ENCODE measurements at regions not wholly inside any gene's neighbourhood (a gene's known extent, or its start where the extent isn't known, plus 50 kb on each side); places are given as distances from the start of the nearest gene placed in this dataset.
"Not testable (repeated sequence)": the region's sequence is repeated elsewhere in the genome, so short reads cannot be mapped to it uniquely, and the experiment has no call there.

DNA sequence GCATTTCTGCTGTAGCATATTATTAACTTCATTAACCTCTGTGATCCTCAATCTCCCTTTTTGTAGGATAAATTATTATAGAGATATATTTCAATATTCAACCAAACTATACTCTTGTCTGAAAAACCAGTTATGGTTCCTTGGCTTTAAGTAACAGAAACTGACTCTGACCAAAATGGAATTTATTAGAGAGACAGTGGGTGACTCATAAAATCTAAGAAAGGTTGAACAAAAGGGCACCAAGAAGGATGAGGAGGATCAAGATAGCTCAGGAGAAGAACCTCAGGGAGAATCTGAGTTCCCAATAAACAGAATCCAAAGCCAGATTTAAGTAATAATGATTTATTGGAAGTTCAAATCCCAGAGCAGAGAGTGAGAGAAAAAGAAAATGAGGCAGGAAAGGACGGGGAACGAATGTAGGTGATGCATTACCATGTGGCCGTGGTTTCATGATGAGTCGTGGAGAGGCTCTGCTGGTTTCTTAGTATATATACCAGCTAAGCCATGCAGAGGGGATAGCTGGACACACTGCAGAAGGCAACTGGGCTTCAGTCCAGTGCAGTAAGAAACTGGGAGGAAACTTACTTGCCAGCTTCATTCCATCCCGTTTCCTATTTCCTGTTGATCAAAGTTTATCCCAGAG, 151.5 kb upstream of the GOT2 start:
- DNase-seq = no peak

DNA sequence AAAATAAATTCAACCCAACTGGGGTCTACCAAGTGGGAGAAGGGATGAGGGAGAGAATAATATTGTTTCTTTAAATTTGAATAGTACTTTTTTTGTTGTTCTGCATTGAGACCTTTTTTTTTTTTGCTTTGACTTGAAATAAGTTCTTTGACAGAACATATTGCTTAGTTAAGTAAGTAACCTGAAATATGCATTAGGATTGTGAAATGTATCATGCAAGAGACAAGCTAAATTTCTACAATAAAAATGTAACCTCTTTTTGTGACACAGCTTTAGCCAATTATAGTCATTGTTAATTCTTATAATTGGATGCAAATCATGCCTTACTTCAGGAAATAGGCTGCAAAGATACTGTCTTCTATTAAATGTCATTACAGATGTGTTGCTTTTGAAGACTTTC, 150.0 kb upstream of the GOT2 start:
- DNase-seq = no peak

DNA sequence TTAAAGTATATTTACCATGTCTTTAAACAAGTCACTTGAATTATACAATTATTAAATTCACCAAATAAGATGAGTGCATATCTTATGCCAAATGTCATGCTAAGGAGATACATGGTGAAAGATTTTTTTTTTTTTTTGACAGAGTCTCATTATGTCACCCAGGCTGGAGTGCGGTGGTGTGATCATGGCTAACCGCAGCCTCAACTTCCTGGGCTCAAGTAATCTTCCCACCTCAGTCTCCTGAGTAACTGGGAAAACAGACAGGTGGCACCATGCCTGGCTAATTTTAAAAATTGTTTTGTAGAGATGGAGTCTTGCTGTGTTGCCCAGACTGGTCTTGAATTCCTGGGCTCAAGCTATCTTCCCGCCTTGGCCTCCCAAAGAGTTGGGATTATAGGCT, 149.0 kb upstream of the GOT2 start:
- no peak for DNase-seq

DNA sequence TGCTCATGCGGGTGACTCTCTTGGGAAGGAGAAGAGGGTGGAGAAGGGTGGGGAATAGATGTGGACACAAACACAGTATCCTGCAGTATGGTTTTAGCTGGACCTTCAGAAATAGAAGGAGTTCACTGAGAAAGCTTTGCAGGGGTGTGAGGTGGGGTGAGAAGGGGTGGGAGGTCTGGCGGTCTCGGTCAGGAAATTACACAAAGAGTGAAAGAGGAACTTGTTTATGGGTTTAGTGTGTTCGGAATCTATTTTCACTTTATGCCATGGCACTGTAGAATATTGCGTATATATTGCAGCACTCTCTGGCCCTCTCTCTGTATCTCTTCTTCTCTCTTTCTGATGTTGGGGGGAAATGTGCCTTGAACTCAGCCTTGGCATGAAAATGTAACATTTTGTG, 148.2 kb upstream of the GOT2 start:
- DNase-seq = peak; percentile 57 to 73 (median 70)

DNA sequence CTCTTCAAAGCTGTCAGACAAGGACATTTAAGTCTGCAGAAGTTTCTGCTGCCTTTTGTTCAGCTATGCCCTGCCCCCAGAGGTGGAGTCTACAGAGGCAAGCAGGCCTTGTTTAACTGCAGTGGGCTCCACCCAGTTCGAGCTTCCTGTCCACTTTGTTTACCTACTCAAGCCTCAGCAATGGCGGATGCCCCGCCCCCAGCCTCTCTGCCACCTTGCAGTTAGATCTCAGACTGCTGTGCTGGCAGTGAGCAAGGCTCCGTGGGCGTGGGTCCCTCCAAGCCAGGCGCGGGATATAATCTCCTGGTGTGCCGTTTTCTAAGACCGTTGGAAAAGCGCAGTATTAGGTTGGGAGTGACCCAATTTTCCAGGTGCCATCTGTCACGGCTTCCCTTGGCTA, 144.5 kb upstream of the GOT2 start:
- DNase-seq = not testable (repeated sequence)

DNA sequence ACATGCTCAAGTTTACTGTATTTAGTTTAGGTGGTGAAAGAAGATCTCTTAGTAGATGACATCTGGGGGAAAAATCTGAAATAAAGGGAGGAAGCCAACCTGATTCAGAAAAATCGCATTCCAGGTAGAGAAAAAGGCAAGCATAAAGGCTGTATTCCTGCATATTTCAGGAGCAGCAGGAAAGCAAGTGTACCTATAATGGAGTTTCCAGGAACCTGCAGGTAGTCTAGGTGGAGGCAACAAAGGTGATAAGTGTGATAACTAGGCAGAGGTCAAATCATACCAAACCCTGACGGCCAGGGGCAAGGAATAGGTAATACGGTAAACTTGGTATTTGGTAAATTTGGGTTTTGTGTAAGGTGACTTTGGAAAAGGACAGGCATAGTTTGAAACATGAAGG, 132.8 kb upstream of the GOT2 start:
- no peak for DNase-seq

DNA sequence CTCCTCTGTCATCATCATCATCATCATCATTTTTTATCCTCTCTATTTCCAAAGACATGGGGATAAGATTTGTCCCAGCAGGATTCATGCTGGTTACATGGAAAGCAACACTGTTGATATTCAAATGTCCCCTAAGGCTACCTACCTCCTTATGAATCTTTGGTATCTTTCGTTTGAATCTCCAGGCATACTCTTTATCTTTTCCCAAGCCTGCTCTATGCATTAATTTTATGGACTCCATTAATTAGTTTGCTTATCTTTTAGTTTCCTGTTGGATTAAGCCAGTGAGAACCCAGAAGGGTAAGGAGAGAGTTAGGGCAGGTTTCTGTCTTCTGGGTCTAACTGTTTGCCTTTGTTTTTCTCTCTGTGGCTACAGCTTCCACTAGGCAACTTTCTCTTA, 129.6 kb upstream of the GOT2 start:
- no peak for DNase-seq

DNA sequence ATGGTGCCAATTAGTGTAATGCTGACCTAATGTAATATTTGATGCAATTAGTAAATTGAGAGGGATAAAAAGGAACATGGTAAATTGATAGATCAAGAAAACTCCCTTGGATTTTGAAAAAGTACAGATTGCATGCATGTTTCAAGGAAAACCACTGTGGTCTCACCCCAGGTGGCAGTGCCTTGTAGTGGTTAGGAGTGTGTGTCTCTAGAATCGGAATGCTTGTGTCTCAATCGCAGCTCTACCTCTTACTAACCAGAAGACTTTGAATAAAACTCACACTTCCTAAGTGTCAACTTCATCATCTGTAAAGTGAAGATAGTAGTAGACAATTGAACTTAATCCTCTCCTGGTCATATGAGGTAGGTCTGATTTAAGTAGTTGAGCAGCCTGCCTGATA, 128.9 kb upstream of the GOT2 start:
- DNase-seq = no peak

DNA sequence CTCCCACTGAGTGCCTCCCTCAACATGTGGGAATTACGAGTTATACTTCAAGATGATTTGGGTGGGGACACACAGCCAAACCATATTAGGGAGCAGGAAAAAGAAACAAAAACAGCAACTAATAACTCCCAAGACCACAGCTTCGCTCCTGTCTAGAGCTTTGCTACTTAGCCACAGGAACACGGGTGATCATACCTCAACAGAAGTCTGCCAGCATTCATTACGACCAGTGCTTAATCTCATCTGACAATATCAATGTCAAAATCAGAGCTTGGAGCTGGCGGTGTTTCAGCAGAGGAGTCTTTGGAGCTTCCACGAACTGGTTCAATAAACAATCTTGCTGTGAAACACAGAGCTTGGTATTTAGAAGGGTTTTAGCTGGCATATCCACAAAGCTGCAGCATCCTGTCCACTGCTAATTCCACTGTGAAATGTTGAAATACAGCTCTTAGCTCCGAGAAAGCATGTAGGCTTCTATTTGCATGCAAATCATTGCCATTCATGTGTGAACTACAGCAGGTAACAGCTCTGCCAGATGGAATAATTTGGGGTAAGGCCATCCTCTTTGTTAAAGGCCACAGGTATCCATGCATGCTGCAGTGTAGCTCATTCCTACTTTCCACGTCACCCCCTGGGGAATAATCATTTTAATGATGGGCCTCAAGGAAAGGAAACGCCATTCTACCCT, 128.4 kb upstream of the GOT2 start:
- no peak for DNase-seq

DNA sequence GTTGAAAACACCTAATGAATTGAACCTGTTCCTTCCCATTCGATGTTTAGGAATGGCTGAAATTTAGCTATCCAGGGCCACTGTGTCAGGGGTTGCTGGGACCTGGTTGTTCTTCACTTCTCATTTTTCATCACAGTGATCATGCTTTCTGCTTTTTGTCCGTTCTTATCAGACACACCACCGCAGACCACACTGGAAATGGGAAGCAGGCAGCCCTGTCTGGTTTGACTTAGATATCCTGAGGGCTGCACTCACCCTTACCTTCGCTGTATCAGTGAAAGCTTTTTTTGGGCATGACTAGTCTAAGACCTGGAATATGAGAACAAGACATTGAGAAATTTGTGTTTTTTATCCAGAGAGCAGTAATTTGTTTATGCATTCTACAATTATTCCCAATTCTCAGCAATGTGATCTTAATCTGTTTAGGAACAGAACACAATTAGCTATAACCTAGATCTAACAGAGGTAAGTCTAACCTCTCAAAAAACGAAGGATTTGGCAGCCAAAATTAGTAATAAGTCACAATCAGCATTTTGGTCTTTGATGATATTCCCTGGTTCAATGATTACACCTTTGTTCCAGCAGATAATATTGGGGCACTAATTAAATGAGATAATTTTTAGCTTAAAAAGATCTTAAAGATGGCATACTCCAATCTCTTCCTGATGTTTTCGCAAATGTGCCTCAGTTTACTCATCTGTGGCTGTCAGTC, 126.0 kb upstream of the GOT2 start:
- DNase-seq = no peak

DNA sequence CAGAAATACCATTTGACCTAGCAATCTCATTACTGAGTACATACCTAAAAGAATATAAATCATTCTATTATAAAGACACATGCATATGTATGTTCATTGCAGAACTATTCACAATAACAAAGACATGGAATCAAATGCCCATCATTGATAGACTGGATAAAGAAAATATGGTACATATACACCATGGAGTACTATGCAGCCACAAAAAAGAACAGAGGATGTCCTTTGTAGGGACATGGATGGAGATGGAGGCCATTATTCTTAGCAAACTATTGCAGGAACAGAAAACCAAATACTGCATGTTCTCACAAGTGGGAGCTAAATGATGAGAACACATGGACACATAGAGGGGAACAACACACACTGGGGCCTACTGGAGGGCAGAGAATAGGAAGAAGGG, 124.5 kb upstream of the GOT2 start:
- DNase-seq = not testable (repeated sequence)

DNA sequence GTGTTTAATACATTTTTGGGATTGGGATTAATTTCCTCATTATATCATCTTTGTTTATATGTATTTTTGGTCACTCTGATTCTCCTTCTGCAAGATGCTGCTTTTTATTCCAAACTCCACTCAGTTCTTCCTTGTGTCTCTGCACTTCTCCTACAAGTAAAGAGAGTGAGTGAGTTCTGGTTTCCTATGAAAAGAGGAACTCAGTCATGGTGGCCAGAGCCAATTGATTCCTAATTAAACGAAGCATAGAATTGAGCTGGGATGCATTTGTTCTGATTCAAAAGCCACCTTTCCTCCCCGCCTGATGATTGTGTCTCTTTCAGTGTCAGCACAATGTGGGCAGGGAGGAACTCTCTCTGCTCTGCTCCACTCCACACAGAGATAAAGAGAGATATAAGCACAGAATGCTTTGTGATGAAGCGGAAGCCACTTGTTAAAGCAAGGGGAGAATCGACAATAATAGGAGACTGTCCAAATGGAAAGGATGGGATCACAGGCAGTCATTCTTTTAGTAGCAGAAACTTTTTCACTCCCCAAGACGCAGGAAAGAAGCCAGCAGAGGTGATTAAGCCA, 121.3 kb upstream of the GOT2 start:
- peak in 2 of 3 donors; percentile 15 to 19 for DNase-seq

DNA sequence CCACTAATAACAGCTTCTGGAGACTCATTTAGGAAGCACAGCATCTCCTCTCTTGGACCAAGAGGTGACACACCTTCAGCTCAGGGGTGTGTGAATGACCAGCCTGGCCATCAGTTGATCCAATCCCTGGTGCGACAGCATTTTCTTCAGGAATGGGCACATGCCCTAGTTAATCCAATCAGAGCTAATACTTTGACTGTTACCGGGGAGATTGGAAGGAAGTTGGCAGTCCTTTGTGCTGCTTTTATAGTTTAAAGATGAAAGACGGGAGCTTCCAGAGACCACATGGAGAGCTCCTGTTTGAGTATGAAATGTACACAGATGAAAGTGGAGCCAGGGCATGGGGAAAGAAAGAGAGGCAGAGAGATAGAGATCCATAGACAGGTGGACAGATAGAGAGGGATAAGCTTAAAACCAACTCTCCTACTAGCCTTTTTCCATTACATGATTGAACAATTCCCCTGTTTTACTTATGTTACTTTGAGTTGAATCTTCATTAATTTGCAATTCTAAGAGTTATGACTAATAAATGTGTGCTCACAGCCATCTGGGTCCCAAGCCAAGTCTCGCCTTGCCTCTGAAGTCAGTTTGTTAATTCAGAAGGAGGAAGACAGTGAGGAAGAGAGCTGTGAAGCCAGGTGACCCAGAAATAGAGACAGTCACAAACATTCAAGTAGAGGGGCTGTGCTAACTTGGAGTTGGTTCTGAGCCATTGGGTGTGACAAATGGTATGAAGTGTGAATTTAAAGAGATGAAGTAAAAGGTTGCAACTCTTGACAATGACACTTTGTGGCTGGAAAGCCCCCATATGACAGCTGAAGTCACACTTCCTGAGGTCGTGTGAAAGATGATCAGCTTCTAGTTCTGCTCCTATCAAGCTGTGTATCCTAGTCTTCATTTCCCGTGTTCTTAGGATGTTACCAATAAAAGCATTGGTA, 120.0 kb upstream of the GOT2 start:
- DNase-seq = peak; percentile 42 to 55 (median 45)

DNA sequence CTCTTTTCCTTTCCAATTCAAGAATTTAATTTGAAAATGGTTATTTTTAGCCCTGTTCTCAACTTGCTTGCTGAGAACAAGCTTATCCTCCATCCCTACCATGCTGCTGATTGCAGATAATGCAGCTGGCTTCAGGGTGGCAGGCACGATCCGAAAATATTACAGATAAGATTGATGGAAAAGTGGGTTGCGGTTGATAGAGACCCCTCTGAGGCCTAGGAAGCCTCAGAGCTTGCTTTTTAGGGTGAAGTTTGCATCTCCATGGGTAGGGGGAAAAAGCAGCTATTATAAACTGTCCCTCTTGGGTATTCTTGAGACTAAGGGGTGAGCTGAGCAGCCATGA, 116.5 kb upstream of the GOT2 start:
- DNase-seq = no peak

DNA sequence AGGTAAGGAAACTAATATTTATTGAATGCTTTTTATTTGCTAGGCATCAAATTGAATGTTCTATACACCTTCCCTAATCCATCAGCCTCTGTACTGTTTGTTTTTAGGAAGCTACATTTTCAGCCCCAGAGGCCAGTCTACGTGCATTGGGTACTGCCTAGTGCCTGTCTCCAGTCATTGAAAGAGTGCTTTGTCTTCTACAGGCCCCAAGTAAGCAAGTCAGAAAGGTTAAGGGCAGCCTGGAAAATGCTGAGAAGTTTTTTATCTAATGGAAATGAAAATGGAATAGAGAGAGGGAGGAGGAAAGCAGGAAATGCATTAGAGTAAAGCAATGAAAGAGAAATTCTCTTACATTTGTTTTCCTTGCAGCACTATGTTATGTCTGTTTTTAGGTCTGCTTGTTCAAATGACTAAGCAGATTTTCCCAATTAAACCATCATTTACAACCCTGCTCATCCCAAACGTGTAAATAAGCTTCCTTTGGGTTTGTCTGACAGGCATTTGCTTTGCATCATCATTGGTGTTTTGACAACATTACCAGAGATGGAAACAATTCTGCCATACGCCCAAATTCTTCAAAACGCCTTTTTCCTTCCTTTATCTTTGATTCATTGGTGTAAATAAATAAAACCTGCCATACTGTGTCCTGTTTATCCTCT, 116.0 kb upstream of the GOT2 start:
- DNase-seq = no peak

DNA sequence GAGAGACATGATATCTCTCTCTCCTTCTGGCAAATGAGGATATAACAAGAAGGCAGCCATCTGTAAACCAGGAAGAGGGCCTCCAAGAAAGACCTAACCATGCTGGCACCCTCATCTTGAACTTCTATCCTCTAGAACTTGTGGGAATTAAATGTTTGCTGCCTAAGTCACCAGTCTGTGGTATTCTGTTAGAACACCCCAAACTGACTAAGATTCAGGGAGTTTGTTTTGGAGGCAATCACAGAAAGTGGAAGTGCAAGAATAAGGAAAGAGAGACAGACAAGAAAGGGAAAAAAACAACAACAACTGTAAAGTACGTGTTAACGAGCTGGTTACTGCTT, 114.5 kb upstream of the GOT2 start:
- DNase-seq = no peak

DNA sequence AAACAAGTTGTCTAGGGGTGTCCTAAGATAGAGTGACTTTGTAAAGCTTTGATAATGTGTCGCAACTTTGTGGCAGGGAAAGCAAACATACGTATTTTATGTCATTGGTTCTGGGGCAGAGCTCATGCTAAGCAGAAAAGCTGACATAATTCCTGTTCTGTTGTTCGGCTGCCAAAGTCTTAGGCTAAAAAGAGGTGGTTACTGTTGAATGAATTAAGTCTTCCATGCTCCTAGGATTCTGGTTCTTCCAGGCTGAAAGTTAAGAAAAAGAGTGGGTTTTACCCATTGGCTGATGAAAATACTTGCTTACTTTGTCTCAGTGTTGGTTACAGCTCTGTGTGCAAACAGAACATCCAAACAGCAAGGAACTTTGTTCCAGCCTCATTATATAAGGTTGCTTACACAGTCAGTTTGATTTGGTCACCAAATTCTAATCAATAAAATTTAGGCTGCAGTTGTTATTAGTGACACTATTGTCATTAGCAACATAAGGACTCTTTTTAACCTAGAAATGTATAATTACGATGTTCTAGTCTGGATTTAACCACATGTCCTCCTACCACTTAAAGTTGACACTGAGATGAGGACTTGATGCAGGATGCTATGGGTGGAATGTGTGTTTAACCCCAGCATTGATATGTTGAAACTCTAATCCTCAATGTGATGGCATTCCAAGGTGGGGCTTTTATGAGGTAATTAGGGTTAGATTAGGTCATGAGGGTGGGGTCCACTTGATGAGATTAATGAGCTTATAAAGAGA, 114.0 kb upstream of the GOT2 start:
- no peak for DNase-seq

DNA sequence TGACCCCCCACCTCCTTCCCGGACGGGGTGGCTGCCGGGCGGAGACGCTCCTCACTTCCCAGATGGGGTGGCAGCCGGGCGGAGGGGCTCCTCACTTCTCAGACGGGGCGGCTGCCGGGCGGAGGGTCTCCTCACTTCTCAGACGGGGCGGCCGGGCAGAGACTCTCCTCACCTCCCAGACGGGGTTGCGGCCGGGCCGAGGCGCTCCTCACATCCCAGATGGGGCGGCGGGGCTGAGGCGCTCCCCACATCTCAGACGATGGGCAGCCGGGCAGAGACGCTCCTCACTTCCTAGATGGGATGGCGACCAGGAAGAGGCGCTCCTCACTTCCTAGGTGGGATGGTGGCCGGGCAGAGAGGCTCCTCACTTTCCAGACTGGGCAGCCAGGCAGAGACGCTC, 112.1 kb upstream of the GOT2 start:
- not testable (repeated sequence) for DNase-seq

DNA sequence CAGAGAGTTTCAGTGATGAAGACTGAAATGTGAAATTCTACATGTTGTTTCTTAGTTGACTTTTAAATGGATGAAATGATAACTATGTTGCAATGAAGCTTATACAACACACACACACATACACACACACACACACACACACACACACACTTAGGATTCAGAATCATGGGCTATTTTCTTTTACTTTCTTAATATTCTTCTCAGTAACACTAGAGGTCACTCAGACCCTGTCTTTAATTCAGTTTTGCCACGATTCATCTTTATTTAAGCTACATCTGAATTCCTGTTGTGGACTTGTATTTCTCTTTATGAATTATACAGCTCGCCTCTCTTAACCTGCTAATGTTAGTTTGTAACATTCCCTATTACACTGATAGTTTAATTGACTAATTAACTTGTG, 109.6 kb upstream of the GOT2 start:
- peak; percentile 43 to 64 (median 55) for DNase-seq

DNA sequence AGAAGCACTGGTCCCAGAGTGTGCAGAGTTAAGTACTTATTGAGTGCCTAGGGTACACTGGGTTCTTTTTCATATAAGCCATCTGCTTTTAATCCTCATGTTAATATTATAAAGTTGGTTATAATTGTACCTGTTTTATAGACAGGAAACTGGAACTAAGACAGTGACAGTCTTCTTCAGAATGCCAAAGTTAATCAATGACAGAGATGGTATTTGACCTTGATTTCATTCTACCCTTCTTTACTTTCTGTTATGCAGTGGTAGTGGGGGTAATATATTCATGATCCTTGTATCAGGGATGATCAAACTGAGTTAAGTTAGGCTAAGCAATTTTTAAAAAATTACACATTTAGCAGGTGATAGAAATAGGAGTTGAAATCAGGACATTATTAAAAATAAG, 108.6 kb upstream of the GOT2 start:
- no peak for DNase-seq

DNA sequence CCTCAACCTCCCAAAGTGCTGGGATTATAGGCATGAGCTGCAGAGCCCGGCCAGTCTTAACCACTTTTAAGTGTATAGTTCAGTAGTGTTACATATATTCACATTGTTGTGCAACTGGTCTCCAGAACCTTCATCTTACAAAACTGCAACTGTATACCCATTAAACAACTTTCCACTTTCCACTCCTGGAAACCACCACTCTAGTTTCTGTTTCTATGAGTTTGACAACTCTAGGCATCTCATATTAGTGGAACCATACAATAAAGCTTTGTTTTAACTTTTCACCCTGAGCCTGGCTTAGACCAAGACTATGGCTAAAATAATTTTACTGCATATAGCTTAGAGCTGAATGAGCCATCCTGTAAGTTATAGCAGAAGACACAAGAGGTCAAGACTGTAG, 108.0 kb upstream of the GOT2 start:
- DNase-seq = no peak

DNA sequence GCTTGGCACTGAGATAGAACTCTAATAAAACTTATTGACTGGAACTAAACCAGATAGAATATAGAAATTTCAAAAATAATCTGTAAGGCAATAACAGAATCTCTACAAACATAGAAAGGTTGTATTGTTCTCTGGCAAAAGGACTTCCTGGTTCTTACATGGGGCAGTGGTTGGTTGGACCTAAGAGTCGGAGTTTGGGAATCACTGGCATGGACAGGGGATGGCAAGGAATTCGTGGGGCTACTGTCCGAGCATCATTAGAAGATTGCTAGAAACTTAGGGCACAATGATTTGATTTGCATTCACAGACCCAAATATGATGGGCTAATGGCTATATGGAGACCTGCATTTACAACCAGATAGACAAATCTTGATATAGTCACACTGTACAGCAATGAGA, 103.8 kb upstream of the GOT2 start:
- DNase-seq = no peak

All from suppressor macrophage treated with lipopolysaccharide for 1 hour (primary cell).